Activated CD4-positive, alpha-beta T cell treated with anti-CD3 and anti-CD28 coated beads for 48 hours (primary cell): ENCODE measurements at regions not wholly inside any gene's neighbourhood (a gene's known extent, or its start where the extent isn't known, plus 50 kb on each side); places are given as distances from the start of the nearest gene placed in this dataset.
"Not testable (repeated sequence)": the region's sequence is repeated elsewhere in the genome, so short reads cannot be mapped to it uniquely, and the experiment has no call there.

Experiments
- DNase-seq: peaks from one replicate; pipeline ENCODE4 v3.0.0-alpha.2; 2020

- DNase-seq, result not testable (repeated sequence)
These were observed 87.3 kb upstream of the KITLG start for GRCh38 chr12:88667615-88668014.

- DNase-seq, result no peak
These were observed 84.8 kb upstream of the KITLG start for GRCh38 chr12:88665071-88665470.

- DNase-seq, result no peak
These were observed 82.7 kb upstream of the KITLG start for GRCh38 chr12:88662961-88663360.

GRCh38 chr12:88662093-88662492, 81.8 kb upstream of the KITLG start:
- no peak for DNase-seq

- DNase-seq, result no peak
These were observed 77.7 kb upstream of the KITLG start for GRCh38 chr12:88658009-88658408.

GRCh38 chr12:88650715-88651114, 70.4 kb upstream of the KITLG start:
- DNase-seq, result no peak

- no peak for DNase-seq
These were observed 68.4 kb upstream of the KITLG start for GRCh38 chr12:88648625-88649024.

- DNase-seq, result no peak
These were observed 66.6 kb upstream of the KITLG start for GRCh38 chr12:88646824-88647223.

GRCh38 chr12:88645816-88646215, 65.5 kb upstream of the KITLG start:
- DNase-seq, result no peak

GRCh38 chr12:88644946-88645702, 64.9 kb upstream of the KITLG start:
- DNase-seq, result no peak

GRCh38 chr12:88643685-88644084, 63.4 kb upstream of the KITLG start:
- no peak for DNase-seq

- no peak for DNase-seq
These were observed 62.6 kb upstream of the KITLG start for GRCh38 chr12:88642675-88643431.

GRCh38 chr12:88638966-88639760, 58.9 kb upstream of the KITLG start:
- no peak for DNase-seq

- DNase-seq, result no peak
These were observed 58.1 kb upstream of the KITLG start for GRCh38 chr12:88638388-88638787.

- DNase-seq, result no peak
These were observed 53.7 kb upstream of the KITLG start for GRCh38 chr12:88634008-88634407.

- no peak for DNase-seq
These were observed 53.0 kb upstream of the KITLG start for GRCh38 chr12:88633312-88633711.

- no peak for DNase-seq
These were observed 50.3 kb upstream of the KITLG start for GRCh38 chr12:88630561-88630960.
